H9 (cell line): ENCODE measurements at regions not wholly inside any gene's neighbourhood (a gene's known extent, or its start where the extent isn't known, plus 50 kb on each side); places are given as distances from the start of the nearest gene placed in this dataset.

Experiments
- DNase-seq: peaks from one replicate; pipeline ENCODE4 v3.0.0-alpha.2; 2017
- H2AFZ ChIP-seq: one replicate; pipeline ENCODE4 v1.6.1; 2013; ENCODE audit warnings: mild to moderate bottlenecking, low read length, control low read depth, moderate library complexity
- H2AK5ac ChIP-seq: 2 replicates; pipeline ENCODE4 v1.6.1; 2013; ENCODE audit warnings: low read length, control low read depth, mixed read lengths; ENCODE audit not compliant: insufficient read length
- H2BK120ac ChIP-seq: one replicate; pipeline ENCODE4 v1.6.1; 2013; ENCODE audit warnings: low read depth, mild to moderate bottlenecking, low read length, control low read depth, inconsistent platforms; ENCODE audit not compliant: poor library complexity, severe bottlenecking
- H2BK12ac ChIP-seq: 2 replicates; pipeline ENCODE4 v1.6.1; 2013; ENCODE audit warnings: low read length, control low read depth, mixed read lengths, low read depth; ENCODE audit not compliant: insufficient read length
- H2BK15ac ChIP-seq: 2 replicates; pipeline ENCODE4 v1.6.1; 2013; ENCODE audit warnings: low read depth, low read length, control low read depth
- H2BK20ac ChIP-seq: one replicate; pipeline ENCODE4 v1.6.1; 2013; ENCODE audit warnings: low read depth, mild to moderate bottlenecking, low read length, control low read depth, inconsistent platforms; ENCODE audit not compliant: poor library complexity, severe bottlenecking
- H2BK5ac ChIP-seq: 2 replicates; pipeline ENCODE4 v1.6.1; 2013; ENCODE audit warnings: low read length, control low read depth, mixed read lengths; ENCODE audit not compliant: insufficient read length
- H3K14ac ChIP-seq: 2 replicates; pipeline ENCODE4 v1.6.1; 2013; ENCODE audit warnings: low read length, control low read depth; ENCODE audit not compliant: insufficient read depth
- H3K18ac ChIP-seq: 2 replicates; pipeline ENCODE4 v1.6.1; 2013; ENCODE audit warnings: low read depth, mild to moderate bottlenecking, mixed read lengths, low read length, control low read depth; ENCODE audit not compliant: insufficient read length
- H3K23ac ChIP-seq: 2 replicates; pipeline ENCODE4 v1.6.1; 2013; ENCODE audit warnings: low read length, control low read depth, mixed read lengths, low read depth; ENCODE audit not compliant: insufficient read length
- H3K23me2 ChIP-seq: 2 replicates; pipeline ENCODE4 v1.6.1; 2013; ENCODE audit warnings: low read depth, mild to moderate bottlenecking, mixed read lengths, low read length, control low read depth; ENCODE audit not compliant: insufficient read length, poor library complexity, severe bottlenecking
- H3K27ac ChIP-seq: 2 replicates; pipeline ENCODE4 v1.5.1; 2013; ENCODE audit warnings: low read length, control low read depth, mixed read lengths, low read depth; ENCODE audit not compliant: insufficient read length
- H3K27me3 ChIP-seq: 2 replicates; pipeline ENCODE4 v1.6.1; 2013; ENCODE audit warnings: low read length, control low read depth, inconsistent platforms; ENCODE audit not compliant: insufficient read depth
- H3K4ac ChIP-seq: 2 replicates; pipeline ENCODE4 v1.6.1; 2013; ENCODE audit warnings: low read depth, mild to moderate bottlenecking, control low read depth, inconsistent platforms, low read length, moderate library complexity
- H3K4me1 ChIP-seq: 2 replicates; pipeline ENCODE4 v1.6.1; 2013; ENCODE audit warnings: low read length, control low read depth, inconsistent platforms; ENCODE audit not compliant: insufficient read depth
- H3K4me2 ChIP-seq: 2 replicates; pipeline ENCODE4 v1.6.1; 2013; ENCODE audit warnings: low read length, control low read depth, mixed read lengths; ENCODE audit not compliant: insufficient read length, insufficient read depth
- H3K56ac ChIP-seq: 2 replicates; pipeline ENCODE4 v1.6.1; 2013; ENCODE audit warnings: low read depth, mild to moderate bottlenecking, mixed read lengths, low read length, control low read depth; ENCODE audit not compliant: insufficient read length
- H3K79me1 ChIP-seq: 2 replicates; pipeline ENCODE4 v1.6.1; 2013; ENCODE audit warnings: low read depth, mild to moderate bottlenecking, moderate library complexity, low read length, control low read depth, inconsistent platforms; ENCODE audit not compliant: insufficient read depth, poor library complexity, severe bottlenecking
- H3K79me2 ChIP-seq: 2 replicates; pipeline ENCODE4 v1.6.1; 2013; ENCODE audit warnings: low read length, control low read depth, inconsistent platforms; ENCODE audit not compliant: insufficient read depth
- H3K9ac ChIP-seq: 2 replicates; pipeline ENCODE4 v1.6.1; 2013; ENCODE audit warnings: low read length, control low read depth, mixed read lengths; ENCODE audit not compliant: insufficient read length; ENCODE audit errors: extremely low read depth
- H3K9me3 ChIP-seq: one replicate; pipeline ENCODE4 v1.6.1; 2013; ENCODE audit warnings: low read depth, low read length, inconsistent platforms; ENCODE audit not compliant: control insufficient read depth
- H3T11ph ChIP-seq: one replicate; pipeline ENCODE4 v1.6.1; 2013; ENCODE audit warnings: mild to moderate bottlenecking, low read length, control low read depth, inconsistent platforms
- H4K20me1 ChIP-seq: one replicate; pipeline ENCODE4 v1.6.1; 2013; ENCODE audit not compliant: control insufficient read depth, insufficient read length, insufficient read depth
- H4K5ac ChIP-seq: 2 replicates; pipeline ENCODE4 v1.6.1; 2013; ENCODE audit warnings: low read depth, mild to moderate bottlenecking, mixed read lengths, low read length, control low read depth; ENCODE audit not compliant: insufficient read length
- H4K8ac ChIP-seq: replicated peaks from 2 replicates; pipeline ENCODE4 v1.6.1; 2013; ENCODE audit warnings: low read length, control low read depth, mixed read lengths, low read depth; ENCODE audit not compliant: insufficient read length
- H4K91ac ChIP-seq: 2 replicates; pipeline ENCODE4 v1.6.1; 2013; ENCODE audit warnings: low read depth, mild to moderate bottlenecking, moderate library complexity, mixed read lengths, low read length, control low read depth; ENCODE audit not compliant: insufficient read length
- H3K27ac Mint-ChIP-seq, 3 experiments: 2 replicates in 2 of 3; 3 replicates in 1 of 3; pipeline ENCODE4 v1.8.0; 2020 to 2021; ENCODE audit warnings: mixed read lengths in 3 of 3, mild to moderate bottlenecking in 1 of 3, moderate library complexity in 1 of 3
- H3K27me3 Mint-ChIP-seq: 2 replicates; pipeline ENCODE4 v1.8.0; 2021; ENCODE audit warnings: low read depth, mild to moderate bottlenecking, moderate library complexity, mixed read lengths
- H3K36me3 Mint-ChIP-seq, 3 experiments: 2 replicates in 2 of 3; 3 replicates in 1 of 3; pipeline ENCODE4 v1.8.0; 2020 to 2021; ENCODE audit warnings: low read depth in 3 of 3, mixed read lengths in 3 of 3; ENCODE audit not compliant: insufficient read depth in 1 of 3
- H3K4me1 Mint-ChIP-seq, 2 experiments: 2 replicates each; pipeline ENCODE4 v1.8.0; 2020; ENCODE audit warnings: mixed read lengths in 2 of 2
- H3K4me3 Mint-ChIP-seq, 2 experiments: 2 replicates in 1 of 2; 3 replicates in 1 of 2; pipeline ENCODE4 v1.8.0; 2020 to 2021; ENCODE audit warnings: mild to moderate bottlenecking in 2 of 2, mixed read lengths in 2 of 2, moderate library complexity in 1 of 2
- H3K9me3 Mint-ChIP-seq, 2 experiments: 2 replicates in 1 of 2; 3 replicates in 1 of 2; pipeline ENCODE4 v1.8.0; 2020; ENCODE audit warnings: mild to moderate bottlenecking in 2 of 2, mixed read lengths in 2 of 2, moderate library complexity in 1 of 2
- CTCF ChIP-seq: fragments of 200-600 bp; sonication (generic); conservative IDR thresholded peaks from 3 replicates; pipeline ENCODE4 v1.8.0; 2021; ENCODE audit warnings: antibody characterized with exemption, mild to moderate bottlenecking

- Mint-ChIP-seq H3K27me3 (no peaks in the 10 kb centered on the region), H3K9me3 (peaks cover 7 to 8% of the 10 kb centered on the region in 2 experiments; a peak in 4 of 5 replicates)
Observed at GRCh38 chr13:103273825-103274224, 207.6 kb upstream of the SLC10A2 start.

More at GRCh38 chr13:103273825-103274224, 207.6 kb upstream of the SLC10A2 start:
- H3K27me3 ChIP-seq: no peaks in the 10 kb centered on the region
- no peak overlapping the region for H3K14ac ChIP-seq
- H4K8ac ChIP-seq: no peak overlapping the region
- no peaks in the 10 kb centered on the region for H3K79me2 ChIP-seq
- H3K4me3 Mint-ChIP-seq: no peak overlapping the region
- no peak overlapping the region for H4K91ac ChIP-seq
- H2AK5ac ChIP-seq: no peak overlapping the region
- H3K36me3 Mint-ChIP-seq: peaks cover under 1 to 7% (median 6%) of the 10 kb centered on the region in 3 experiments; a peak in 5 of 7 replicates
- H3K27ac ChIP-seq: no peak overlapping the region
- H4K5ac ChIP-seq: no peak overlapping the region
- 0 out of 4 replicates have a peak, but pooled peaks cover 0 to 3% of the 10 kb centered on the region in 2 experiments for H3K4me1 Mint-ChIP-seq
- H2BK20ac ChIP-seq: no peak overlapping the region
- H4K20me1 ChIP-seq: no peaks in the 10 kb centered on the region
- H3T11ph ChIP-seq: no peak overlapping the region
- H3K56ac ChIP-seq: no peak overlapping the region
- H2AFZ ChIP-seq: no peak overlapping the region
- H3K27ac Mint-ChIP-seq: no peak overlapping the region
- H2BK15ac ChIP-seq: no peak overlapping the region
- no peak for TF ChIP-seq CTCF
- H3K23me2 ChIP-seq: no peaks in the 10 kb centered on the region
- H3K79me1 ChIP-seq: no peaks in the 10 kb centered on the region
- no peak overlapping the region for H3K9ac ChIP-seq
- no peak overlapping the region for H3K4ac ChIP-seq
- no peaks in the 10 kb centered on the region for H3K4me1 ChIP-seq
- H3K4me2 ChIP-seq: no peak overlapping the region
- H2BK120ac ChIP-seq: no peak overlapping the region
- no peaks in the 10 kb centered on the region for H3K9me3 ChIP-seq
- no peak for DNase-seq
- H2BK12ac ChIP-seq: no peak overlapping the region
- H2BK5ac ChIP-seq: no peak overlapping the region
- no peak overlapping the region for H3K23ac ChIP-seq
- H3K18ac ChIP-seq: no peak overlapping the region
